Mesendoderm (in vitro differentiated cells): ENCODE measurements at regions not wholly inside any gene's neighbourhood (a gene's known extent, or its start where the extent isn't known, plus 50 kb on each side); places are given as distances from the start of the nearest gene placed in this dataset.
"Not testable (repeated sequence)": the region's sequence is repeated elsewhere in the genome, so short reads cannot be mapped to it uniquely, and the experiment has no call there.

Experiments used
- DNase-seq: peaks from one replicate; pipeline ENCODE4 v3.0.0; 2013
- H2AK5ac ChIP-seq: 2 replicates; pipeline ENCODE4 v1.6.1; 2013; ENCODE audit warnings: low read length, inconsistent platforms
- H2BK120ac ChIP-seq: 2 replicates; pipeline ENCODE4 v1.6.1; 2013; ENCODE audit warnings: low read depth, mild to moderate bottlenecking, low read length, moderate library complexity, mixed read lengths
- H2BK15ac ChIP-seq: replicated peaks from 2 replicates; pipeline ENCODE4 v1.6.1; 2013; ENCODE audit warnings: low read depth, mild to moderate bottlenecking, moderate library complexity
- H2BK5ac ChIP-seq: 2 replicates; pipeline ENCODE4 v1.6.1; 2013; ENCODE audit warnings: low read length, inconsistent platforms
- H3K18ac ChIP-seq: 2 replicates; pipeline ENCODE4 v1.6.1; 2013; ENCODE audit warnings: mild to moderate bottlenecking, low read length, mixed read lengths
- H3K23ac ChIP-seq: one replicate; pipeline ENCODE4 v1.6.1; 2013; ENCODE audit warnings: low read length
- H3K27ac ChIP-seq: 2 replicates; pipeline ENCODE4 v1.5.1; 2013; ENCODE audit warnings: low read depth, mild to moderate bottlenecking, inconsistent platforms, low read length, moderate library complexity
- H3K27me3 ChIP-seq: 2 replicates; pipeline ENCODE4 v1.6.1; 2013; ENCODE audit warnings: low read length, control low read depth, mild to moderate bottlenecking, inconsistent platforms; ENCODE audit not compliant: insufficient read depth, poor library complexity
- H3K36me3 ChIP-seq: 2 replicates; pipeline ENCODE4 v1.6.1; 2013; ENCODE audit warnings: low read length, inconsistent platforms; ENCODE audit not compliant: control insufficient read depth, insufficient read depth
- H3K4ac ChIP-seq: one replicate; pipeline ENCODE4 v1.6.1; 2013; ENCODE audit warnings: low read depth, mild to moderate bottlenecking, low read length, moderate library complexity
- H3K4me1 ChIP-seq: 2 replicates; pipeline ENCODE4 v1.6.1; 2013; ENCODE audit warnings: low read depth, low read length, inconsistent platforms; ENCODE audit not compliant: control insufficient read depth
- H3K4me2 ChIP-seq: 2 replicates; pipeline ENCODE4 v1.6.1; 2013; ENCODE audit warnings: low read length
- H3K4me3 ChIP-seq: 2 replicates; pipeline ENCODE4 v1.5.1; 2013; ENCODE audit warnings: mild to moderate bottlenecking, low read length
- H3K56ac ChIP-seq: one replicate; pipeline ENCODE4 v1.6.1; 2013; ENCODE audit warnings: low read length
- H3K79me1 ChIP-seq: 2 replicates; pipeline ENCODE4 v1.6.1; 2013; ENCODE audit warnings: low read length, inconsistent platforms
- H3K79me2 ChIP-seq: 2 replicates; pipeline ENCODE4 v1.6.1; 2013; ENCODE audit warnings: mild to moderate bottlenecking, low read length; ENCODE audit not compliant: control insufficient read depth, insufficient read depth
- H3K9ac ChIP-seq: 2 replicates; pipeline ENCODE4 v1.6.1; 2013; ENCODE audit warnings: low read length, inconsistent platforms
- H4K5ac ChIP-seq: one replicate; pipeline ENCODE4 v1.6.1; 2013; ENCODE audit warnings: low read length
- H4K8ac ChIP-seq: one replicate; pipeline ENCODE4 v1.6.1; 2013; ENCODE audit warnings: low read depth, mild to moderate bottlenecking, control low read depth, low read length, moderate library complexity
- WGBS: extraction: QIAGEN DNeasy Blood & Tissue Kit; methylation state at CpG from one replicate; pipeline ENCODE4 v1.1.7; 2013; ENCODE audit warnings: low lambda C conversion rate, missing lambda C conversion rate; ENCODE audit not compliant: insufficient coverage; ENCODE audit errors: extremely low coverage; 5-methylcytosine and 5-hydroxymethylcytosine counted together

- no peak overlapping the region for H3K4me3 ChIP-seq
- no peak overlapping the region for H3K27ac ChIP-seq
- WGBS, result no CpG with 5 or more reads among the region's 4 CpGs
- H4K8ac ChIP-seq, result no peak overlapping the region
- no peak overlapping the region for H2AK5ac ChIP-seq
- no peak overlapping the region for H2BK120ac ChIP-seq
- no peak overlapping the region for H2BK5ac ChIP-seq
- H2BK15ac ChIP-seq, result no peak overlapping the region
- H3K4me2 ChIP-seq, result no peak overlapping the region
- no peak overlapping the region for H3K9ac ChIP-seq
- no peaks in the 10 kb centered on the region for H3K4me1 ChIP-seq
- H3K4ac ChIP-seq, result no peak overlapping the region
- DNase-seq, result no peak
- H3K23ac ChIP-seq, result no peak overlapping the region
- no peaks in the 10 kb centered on the region for H3K79me1 ChIP-seq
- no peak overlapping the region for H3K56ac ChIP-seq
- H3K27me3 ChIP-seq, result no peaks in the 10 kb centered on the region
- no peaks in the 10 kb centered on the region for H3K79me2 ChIP-seq
- no peak overlapping the region for H3K18ac ChIP-seq
- H3K36me3 ChIP-seq, result no peaks in the 10 kb centered on the region
- H4K5ac ChIP-seq, result no peak overlapping the region
Observed at GRCh38 chr1:121443001-121443540, 258.3 kb downstream of the SRGAP2C start.

GRCh38 chr1:121444096-121444495 is 259.3 kb downstream of the SRGAP2C start:
- H3K27me3 ChIP-seq, result no peaks in the 10 kb centered on the region
- no peak for DNase-seq
- H3K36me3 ChIP-seq, result no peaks in the 10 kb centered on the region
- no peaks in the 10 kb centered on the region for H3K79me1 ChIP-seq
- no peak overlapping the region for H2BK120ac ChIP-seq
- no peaks in the 10 kb centered on the region for H3K4me1 ChIP-seq
- no peak overlapping the region for H3K23ac ChIP-seq
- H2BK5ac ChIP-seq, result no peak overlapping the region
- H3K27ac ChIP-seq, result no peak overlapping the region
- H4K8ac ChIP-seq, result no peak overlapping the region
- no peak overlapping the region for H2BK15ac ChIP-seq
- H3K56ac ChIP-seq, result no peak overlapping the region
- no peak overlapping the region for H4K5ac ChIP-seq
- H3K79me2 ChIP-seq, result no peaks in the 10 kb centered on the region
- H2AK5ac ChIP-seq, result no peak overlapping the region
- H3K4me3 ChIP-seq, result no peak overlapping the region
- no peak overlapping the region for H3K9ac ChIP-seq
- H3K4me2 ChIP-seq, result no peak overlapping the region
- H3K4ac ChIP-seq, result no peak overlapping the region
- no peak overlapping the region for H3K18ac ChIP-seq

- no peak overlapping the region for H4K8ac ChIP-seq
- H2BK120ac ChIP-seq, result no peak overlapping the region
- no peak for DNase-seq
- H3K4me1 ChIP-seq, result no peaks in the 10 kb centered on the region
- no peak overlapping the region for H3K56ac ChIP-seq
- H3K4me2 ChIP-seq, result no peak overlapping the region
- no peak overlapping the region for H2AK5ac ChIP-seq
- H3K27ac ChIP-seq, result no peak overlapping the region
- H3K79me1 ChIP-seq, result no peaks in the 10 kb centered on the region
- H3K27me3 ChIP-seq, result no peaks in the 10 kb centered on the region
- H3K23ac ChIP-seq, result no peak overlapping the region
- no peak overlapping the region for H3K4ac ChIP-seq
- H3K79me2 ChIP-seq, result no peaks in the 10 kb centered on the region
- H3K18ac ChIP-seq, result no peak overlapping the region
- H2BK15ac ChIP-seq, result no peak overlapping the region
- H3K36me3 ChIP-seq, result no peaks in the 10 kb centered on the region
- no peak overlapping the region for H3K4me3 ChIP-seq
- H3K9ac ChIP-seq, result no peak overlapping the region
- H4K5ac ChIP-seq, result no peak overlapping the region
- H2BK5ac ChIP-seq, result no peak overlapping the region
Observed at GRCh38 chr1:121445679-121446078, 260.9 kb downstream of the SRGAP2C start.

- not testable (repeated sequence) for H3K4me3 ChIP-seq, H2BK120ac ChIP-seq, H3K18ac ChIP-seq, H3K4me1 ChIP-seq, H2BK5ac ChIP-seq, DNase-seq, H3K56ac ChIP-seq, H3K36me3 ChIP-seq, H4K8ac ChIP-seq, H2AK5ac ChIP-seq, H3K9ac ChIP-seq, H3K4me2 ChIP-seq, H3K79me1 ChIP-seq, H3K4ac ChIP-seq, H4K5ac ChIP-seq, H3K27me3 ChIP-seq, H3K23ac ChIP-seq, H3K27ac ChIP-seq, H2BK15ac ChIP-seq, H3K79me2 ChIP-seq
- WGBS, result no CpG with 5 or more reads among the region's 1 CpG
Observed at GRCh38 chr1:121447280-121447923, 262.6 kb downstream of the SRGAP2C start.

- H3K79me1 ChIP-seq, H3K4me3 ChIP-seq, H3K23ac ChIP-seq, H3K4me2 ChIP-seq, H3K56ac ChIP-seq, H3K79me2 ChIP-seq, H3K4me1 ChIP-seq, H2AK5ac ChIP-seq, H3K27me3 ChIP-seq, H4K5ac ChIP-seq, DNase-seq, H4K8ac ChIP-seq, H3K36me3 ChIP-seq, H3K4ac ChIP-seq, H3K27ac ChIP-seq, H3K18ac ChIP-seq, H3K9ac ChIP-seq, H2BK15ac ChIP-seq, H2BK120ac ChIP-seq, H2BK5ac ChIP-seq: not testable (repeated sequence)
- WGBS, result no CpG with 5 or more reads among the region's 3 CpGs
Observed at GRCh38 chr1:121448064-121448463, 263.3 kb downstream of the SRGAP2C start.

- no peaks in the 10 kb centered on the region for H3K36me3 ChIP-seq
- no peaks in the 10 kb centered on the region for H3K79me2 ChIP-seq
- no peaks in the 10 kb centered on the region for H3K79me1 ChIP-seq
- H3K18ac ChIP-seq, result no peak overlapping the region
- no peak overlapping the region for H3K9ac ChIP-seq
- no peak overlapping the region for H3K23ac ChIP-seq
- H4K8ac ChIP-seq, result no peak overlapping the region
- H2BK5ac ChIP-seq, result no peak overlapping the region
- H3K56ac ChIP-seq, result no peak overlapping the region
- H3K4ac ChIP-seq, result no peak overlapping the region
- H3K4me1 ChIP-seq, result no peaks in the 10 kb centered on the region
- no peak for DNase-seq
- H3K27ac ChIP-seq, result no peak overlapping the region
- no peak overlapping the region for H3K4me3 ChIP-seq
- no CpG with 5 or more reads among the region's 2 CpGs for WGBS
- no peaks in the 10 kb centered on the region for H3K27me3 ChIP-seq
- no peak overlapping the region for H3K4me2 ChIP-seq
- no peak overlapping the region for H4K5ac ChIP-seq
- no peak overlapping the region for H2BK120ac ChIP-seq
- H2BK15ac ChIP-seq, result no peak overlapping the region
- H2AK5ac ChIP-seq, result no peak overlapping the region
Observed at GRCh38 chr1:121448851-121449250, 264.1 kb downstream of the SRGAP2C start.
